ENCODE measurements at regions not wholly inside any gene's neighbourhood (a gene's known extent, or its start where the extent isn't known, plus 50 kb on each side); places are given as distances from the start of the nearest gene placed in this dataset.

GRCh38 chr4:137692205-137692604, 159.9 kb upstream of the PCDH18 start:
- TF ChIP-seq, protein P1, sequence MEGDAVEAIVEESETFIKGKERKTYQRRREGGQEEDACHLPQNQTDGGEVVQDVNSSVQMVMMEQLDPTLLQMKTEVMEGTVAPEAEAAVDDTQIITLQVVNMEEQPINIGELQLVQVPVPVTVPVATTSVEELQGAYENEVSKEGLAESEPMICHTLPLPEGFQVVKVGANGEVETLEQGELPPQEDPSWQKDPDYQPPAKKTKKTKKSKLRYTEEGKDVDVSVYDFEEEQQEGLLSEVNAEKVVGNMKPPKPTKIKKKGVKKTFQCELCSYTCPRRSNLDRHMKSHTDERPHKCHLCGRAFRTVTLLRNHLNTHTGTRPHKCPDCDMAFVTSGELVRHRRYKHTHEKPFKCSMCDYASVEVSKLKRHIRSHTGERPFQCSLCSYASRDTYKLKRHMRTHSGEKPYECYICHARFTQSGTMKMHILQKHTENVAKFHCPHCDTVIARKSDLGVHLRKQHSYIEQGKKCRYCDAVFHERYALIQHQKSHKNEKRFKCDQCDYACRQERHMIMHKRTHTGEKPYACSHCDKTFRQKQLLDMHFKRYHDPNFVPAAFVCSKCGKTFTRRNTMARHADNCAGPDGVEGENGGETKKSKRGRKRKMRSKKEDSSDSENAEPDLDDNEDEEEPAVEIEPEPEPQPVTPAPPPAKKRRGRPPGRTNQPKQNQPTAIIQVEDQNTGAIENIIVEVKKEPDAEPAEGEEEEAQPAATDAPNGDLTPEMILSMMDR (IDR thresholded peaks at IDR 0.05) = no peak
- TF ChIP-seq POLR2AphosphoS5 (IDR thresholded peaks at IDR 0.05) = no peak

Measured in upper lobe of left lung (tissue), 4 donors.